ENCODE measurements at regions not wholly inside any gene's neighbourhood (a gene's known extent, or its start where the extent isn't known, plus 50 kb on each side); places are given as distances from the start of the nearest gene placed in this dataset.

GRCh38 chr4:28369499-28369898 is 1508.9 kb downstream of the STIM2 start:
- Histone ChIP-seq H3K36me3 (ENCODE audit: control insufficient read depth, insufficient read depth, low read length) (no peaks in the 10 kb centered on the region), H3K4me3 (replicated peaks; ENCODE audit: low read depth, low read length) (no peak overlapping the region), H3K27me3 (replicated peaks; ENCODE audit: control insufficient read depth, insufficient read depth, low read length) (no peaks in the 10 kb centered on the region)
- DNase-seq (ENCODE audit: extremely low read depth, insufficient read length): no peak
- TF ChIP-seq, protein P1, sequence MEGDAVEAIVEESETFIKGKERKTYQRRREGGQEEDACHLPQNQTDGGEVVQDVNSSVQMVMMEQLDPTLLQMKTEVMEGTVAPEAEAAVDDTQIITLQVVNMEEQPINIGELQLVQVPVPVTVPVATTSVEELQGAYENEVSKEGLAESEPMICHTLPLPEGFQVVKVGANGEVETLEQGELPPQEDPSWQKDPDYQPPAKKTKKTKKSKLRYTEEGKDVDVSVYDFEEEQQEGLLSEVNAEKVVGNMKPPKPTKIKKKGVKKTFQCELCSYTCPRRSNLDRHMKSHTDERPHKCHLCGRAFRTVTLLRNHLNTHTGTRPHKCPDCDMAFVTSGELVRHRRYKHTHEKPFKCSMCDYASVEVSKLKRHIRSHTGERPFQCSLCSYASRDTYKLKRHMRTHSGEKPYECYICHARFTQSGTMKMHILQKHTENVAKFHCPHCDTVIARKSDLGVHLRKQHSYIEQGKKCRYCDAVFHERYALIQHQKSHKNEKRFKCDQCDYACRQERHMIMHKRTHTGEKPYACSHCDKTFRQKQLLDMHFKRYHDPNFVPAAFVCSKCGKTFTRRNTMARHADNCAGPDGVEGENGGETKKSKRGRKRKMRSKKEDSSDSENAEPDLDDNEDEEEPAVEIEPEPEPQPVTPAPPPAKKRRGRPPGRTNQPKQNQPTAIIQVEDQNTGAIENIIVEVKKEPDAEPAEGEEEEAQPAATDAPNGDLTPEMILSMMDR (IDR thresholded peaks at IDR 0.05; ENCODE audit: insufficient read depth, low read length, poor library complexity, severe bottlenecking): no peak

DNA sequence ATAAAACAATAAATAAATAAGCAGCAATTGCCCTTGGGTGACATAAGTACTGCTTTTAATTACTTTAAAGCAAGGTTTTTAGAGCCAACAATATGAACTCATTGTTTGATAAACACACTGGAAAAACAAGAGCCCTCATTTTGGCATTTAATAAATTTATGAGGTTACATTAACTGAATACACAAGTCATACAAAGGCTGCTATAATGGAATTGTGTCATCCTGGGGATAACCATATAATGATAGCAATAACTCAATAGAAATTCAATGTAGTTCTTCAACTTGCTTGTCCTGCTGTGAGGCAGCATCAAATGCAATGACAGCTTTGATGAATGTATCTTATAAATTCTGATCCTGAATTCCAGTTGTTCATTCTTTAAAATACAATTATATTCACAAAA is 1512.5 kb downstream of the STIM2 start:
- H3K4me3 ChIP-seq (replicated peaks; ENCODE audit: low read depth, low read length): no peak overlapping the region
- DNase-seq (ENCODE audit: extremely low read depth, insufficient read length): no peak
- no peaks in the 10 kb centered on the region for H3K27me3 ChIP-seq (replicated peaks; ENCODE audit: control insufficient read depth, insufficient read depth, low read length)
- TF ChIP-seq, protein P1 (IDR thresholded peaks at IDR 0.05; ENCODE audit: insufficient read depth, low read length, poor library complexity, severe bottlenecking): no peak
- no peaks in the 10 kb centered on the region for H3K36me3 ChIP-seq (ENCODE audit: control insufficient read depth, insufficient read depth, low read length)

GRCh38 chr4:28373601-28374000 is 1513.0 kb downstream of the STIM2 start:
- TF ChIP-seq, protein P1 (IDR thresholded peaks at IDR 0.05; ENCODE audit: insufficient read depth, low read length, poor library complexity, severe bottlenecking): no peak
- Histone ChIP-seq H3K4me3 (replicated peaks; ENCODE audit: low read depth, low read length) (no peak overlapping the region), H3K27me3 (replicated peaks; ENCODE audit: control insufficient read depth, insufficient read depth, low read length) (no peaks in the 10 kb centered on the region), H3K36me3 (ENCODE audit: control insufficient read depth, insufficient read depth, low read length) (no peaks in the 10 kb centered on the region)
- no peak for DNase-seq (ENCODE audit: extremely low read depth, insufficient read length)

DNA sequence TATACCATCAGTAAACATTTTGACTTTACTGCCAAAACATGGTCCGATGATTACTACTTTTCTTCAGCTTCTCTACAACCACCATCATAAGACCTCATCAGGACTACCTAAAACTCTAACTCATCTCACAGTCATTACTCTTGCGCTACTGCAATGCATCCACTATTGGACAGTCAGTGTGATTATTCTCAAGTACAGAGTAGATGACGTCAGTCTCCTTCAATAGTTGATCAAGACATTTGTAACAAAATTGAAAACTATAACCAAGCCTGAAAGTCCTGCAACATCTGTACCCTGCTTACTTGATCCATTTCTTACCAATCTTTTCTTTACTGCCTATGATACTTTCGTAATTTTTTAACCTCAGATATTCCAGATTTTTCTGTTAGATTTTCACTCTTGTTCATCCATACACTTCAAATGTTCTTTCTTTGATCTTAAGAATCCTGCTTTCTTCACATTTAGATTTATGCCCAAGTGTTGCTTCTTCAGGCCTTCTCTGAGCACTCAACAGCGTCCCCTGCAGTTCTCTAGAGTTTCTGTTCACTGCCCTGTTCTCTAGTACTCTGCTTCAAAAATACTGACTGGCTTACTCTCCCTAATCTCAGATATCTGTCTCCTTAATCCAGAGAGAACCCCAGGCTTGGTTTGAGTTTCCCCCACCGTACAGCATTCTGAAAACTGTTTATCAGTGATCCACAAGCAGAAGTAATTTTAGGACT is 1517.6 kb downstream of the STIM2 start:
- Histone ChIP-seq H3K36me3 (ENCODE audit: control insufficient read depth, insufficient read depth, low read length) (no peaks in the 10 kb centered on the region), H3K4me3 (replicated peaks; ENCODE audit: low read depth, low read length) (no peak overlapping the region), H3K27me3 (replicated peaks; ENCODE audit: control insufficient read depth, insufficient read depth, low read length) (no peaks in the 10 kb centered on the region)
- TF ChIP-seq, protein P1 (IDR thresholded peaks at IDR 0.05; ENCODE audit: insufficient read depth, low read length, poor library complexity, severe bottlenecking): no peak
- no peak for DNase-seq (ENCODE audit: extremely low read depth, insufficient read length)

DNA sequence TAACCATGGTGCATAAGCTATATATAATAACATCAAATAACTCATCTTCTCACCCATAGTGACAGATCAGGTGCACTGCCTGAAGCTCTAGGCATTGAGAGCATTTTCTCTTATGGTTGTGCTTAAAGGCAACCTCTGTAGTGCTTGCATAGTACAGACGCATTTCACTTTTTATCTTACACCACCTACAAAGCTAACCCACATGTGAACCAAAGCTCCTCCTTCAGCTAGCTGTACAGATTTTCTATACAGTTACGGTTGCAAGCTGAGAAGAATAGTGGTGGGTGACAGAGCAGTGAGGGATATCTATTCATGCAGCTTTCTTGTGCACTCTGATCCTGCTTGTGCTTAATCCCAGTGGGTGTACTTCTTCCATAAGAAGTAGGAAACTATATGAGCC is 1525.2 kb downstream of the STIM2 start:
- Histone ChIP-seq H3K27me3 (replicated peaks; ENCODE audit: control insufficient read depth, insufficient read depth, low read length) (no peaks in the 10 kb centered on the region), H3K4me3 (replicated peaks; ENCODE audit: low read depth, low read length) (no peak overlapping the region), H3K36me3 (ENCODE audit: control insufficient read depth, insufficient read depth, low read length) (no peaks in the 10 kb centered on the region)
- TF ChIP-seq, protein P1 (IDR thresholded peaks at IDR 0.05; ENCODE audit: insufficient read depth, low read length, poor library complexity, severe bottlenecking): no peak
- no peak for DNase-seq (ENCODE audit: extremely low read depth, insufficient read length)

DNA sequence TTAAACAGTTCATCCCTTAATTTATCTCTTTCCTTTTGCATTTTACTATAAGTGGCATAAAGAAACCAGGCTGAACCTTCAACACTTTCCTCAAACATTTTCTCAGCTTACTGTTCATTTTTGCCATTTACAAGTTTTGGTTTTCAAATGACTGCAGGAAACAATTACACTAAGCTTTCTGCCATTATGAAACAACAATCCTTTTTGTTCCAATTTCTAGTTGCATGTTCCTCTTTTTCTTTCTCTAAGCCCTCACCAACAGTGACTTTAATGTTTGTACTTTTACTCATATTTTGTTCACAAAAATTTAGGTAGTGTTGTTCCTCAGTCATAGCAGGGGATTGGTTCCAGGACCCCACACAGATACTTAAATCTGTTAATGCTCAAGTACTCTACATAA is 1526.1 kb downstream of the STIM2 start:
- H3K27me3 ChIP-seq (replicated peaks; ENCODE audit: control insufficient read depth, insufficient read depth, low read length): no peaks in the 10 kb centered on the region
- TF ChIP-seq, protein P1 (IDR thresholded peaks at IDR 0.05; ENCODE audit: insufficient read depth, low read length, poor library complexity, severe bottlenecking): no peak
- H3K36me3 ChIP-seq (ENCODE audit: control insufficient read depth, insufficient read depth, low read length): no peaks in the 10 kb centered on the region
- DNase-seq (ENCODE audit: extremely low read depth, insufficient read length): no peak
- H3K4me3 ChIP-seq (replicated peaks; ENCODE audit: low read depth, low read length): no peak overlapping the region
